Epithelial cell of esophagus (primary cell): ENCODE measurements at regions not wholly inside any gene's neighbourhood (a gene's known extent, or its start where the extent isn't known, plus 50 kb on each side); places are given as distances from the start of the nearest gene placed in this dataset.

Experiments
- DNase-seq: peaks from one replicate; pipeline ENCODE4 v3.0.0; 2010; ENCODE audit warnings: low read depth
- H3K4me3 ChIP-seq: 2 replicates; pipeline ENCODE4 v1.5.1; 2011; ENCODE audit warnings: mild to moderate bottlenecking, low read length, control low read depth
- TF ChIP-seq, protein P1 (sequence below): IDR thresholded peaks from 2 replicates; pipeline ENCODE4 v1.5.1; 2011; ENCODE audit warnings: low read depth, mild to moderate bottlenecking, low read length, control low read depth, inconsistent platforms; ENCODE audit not compliant: insufficient read depth; ENCODE audit errors: missing control alignments

GRCh38 chr21:18877917-18878316 lies 474.3 kb upstream of the TMPRSS15 start:
- H3K4me3 ChIP-seq: no peak overlapping the region
- TF ChIP-seq, protein P1, sequence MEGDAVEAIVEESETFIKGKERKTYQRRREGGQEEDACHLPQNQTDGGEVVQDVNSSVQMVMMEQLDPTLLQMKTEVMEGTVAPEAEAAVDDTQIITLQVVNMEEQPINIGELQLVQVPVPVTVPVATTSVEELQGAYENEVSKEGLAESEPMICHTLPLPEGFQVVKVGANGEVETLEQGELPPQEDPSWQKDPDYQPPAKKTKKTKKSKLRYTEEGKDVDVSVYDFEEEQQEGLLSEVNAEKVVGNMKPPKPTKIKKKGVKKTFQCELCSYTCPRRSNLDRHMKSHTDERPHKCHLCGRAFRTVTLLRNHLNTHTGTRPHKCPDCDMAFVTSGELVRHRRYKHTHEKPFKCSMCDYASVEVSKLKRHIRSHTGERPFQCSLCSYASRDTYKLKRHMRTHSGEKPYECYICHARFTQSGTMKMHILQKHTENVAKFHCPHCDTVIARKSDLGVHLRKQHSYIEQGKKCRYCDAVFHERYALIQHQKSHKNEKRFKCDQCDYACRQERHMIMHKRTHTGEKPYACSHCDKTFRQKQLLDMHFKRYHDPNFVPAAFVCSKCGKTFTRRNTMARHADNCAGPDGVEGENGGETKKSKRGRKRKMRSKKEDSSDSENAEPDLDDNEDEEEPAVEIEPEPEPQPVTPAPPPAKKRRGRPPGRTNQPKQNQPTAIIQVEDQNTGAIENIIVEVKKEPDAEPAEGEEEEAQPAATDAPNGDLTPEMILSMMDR: no peak
- DNase-seq: no peak

GRCh38 chr21:18887922-18888602 lies 484.5 kb upstream of the TMPRSS15 start:
- DNase-seq: no peak
- TF ChIP-seq, protein P1: no peak
- no peak overlapping the region for H3K4me3 ChIP-seq

DNA sequence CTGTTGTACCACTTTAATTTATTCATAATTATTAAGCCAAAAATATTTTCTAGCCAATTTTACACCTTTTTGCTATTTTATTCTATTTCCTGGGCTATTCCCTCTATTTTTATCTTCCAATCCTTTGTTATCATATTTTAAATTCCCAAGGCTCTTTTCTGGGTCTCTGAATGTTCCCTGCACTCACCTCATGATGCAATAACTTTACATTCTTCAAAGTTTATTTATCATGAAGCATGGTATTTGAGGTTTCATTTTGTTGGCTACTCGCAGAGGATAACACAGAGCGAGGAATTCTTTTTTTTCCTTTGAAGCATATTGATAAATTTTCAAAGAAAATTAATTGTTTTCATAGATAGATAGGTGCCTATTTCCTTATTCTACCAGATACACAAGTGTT lies 489.8 kb upstream of the TMPRSS15 start:
- H3K4me3 ChIP-seq: no peak overlapping the region
- TF ChIP-seq, protein P1: no peak
- DNase-seq: no peak

- H3K4me3 ChIP-seq: no peak overlapping the region
- no peak for DNase-seq
- TF ChIP-seq, protein P1: no peak
Measured at GRCh38 chr21:18894387-18894786, 490.8 kb upstream of the TMPRSS15 start.

DNA sequence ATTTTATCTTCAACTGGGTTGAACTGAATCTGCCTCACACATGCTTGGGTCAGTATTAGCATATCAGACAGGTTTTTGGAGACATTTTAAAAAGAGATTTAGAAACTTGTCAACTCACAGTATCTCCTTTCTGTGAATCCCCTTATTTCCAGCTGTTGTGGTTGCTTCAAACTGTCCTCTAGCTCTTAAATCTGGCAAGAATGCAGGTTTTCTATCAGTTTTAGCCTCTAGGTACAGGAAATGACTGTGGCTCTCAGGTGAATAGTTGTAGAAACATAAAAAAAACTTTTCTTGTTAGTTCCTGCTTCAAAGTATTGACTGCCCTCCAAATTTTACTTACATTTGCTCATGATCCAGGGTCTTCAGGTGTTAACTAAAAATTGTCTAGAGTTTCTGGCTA lies 495.7 kb upstream of the TMPRSS15 start:
- DNase-seq: no peak
- no peak overlapping the region for H3K4me3 ChIP-seq
- TF ChIP-seq, protein P1: no peak

GRCh38 chr21:18902660-18903059 lies 499.1 kb upstream of the TMPRSS15 start:
- DNase-seq: no peak
- no peak overlapping the region for H3K4me3 ChIP-seq
- TF ChIP-seq, protein P1: no peak

- no peak for DNase-seq
- no peak overlapping the region for H3K4me3 ChIP-seq
Measured at GRCh38 chr21:18907076-18907475, 503.5 kb upstream of the TMPRSS15 start.

More at GRCh38 chr21:18907076-18907475, 503.5 kb upstream of the TMPRSS15 start:
- TF ChIP-seq, protein P1: no peak
